ENCODE measurements at regions not wholly inside any gene's neighbourhood (a gene's known extent, or its start where the extent isn't known, plus 50 kb on each side); places are given as distances from the start of the nearest gene placed in this dataset.

DNA sequence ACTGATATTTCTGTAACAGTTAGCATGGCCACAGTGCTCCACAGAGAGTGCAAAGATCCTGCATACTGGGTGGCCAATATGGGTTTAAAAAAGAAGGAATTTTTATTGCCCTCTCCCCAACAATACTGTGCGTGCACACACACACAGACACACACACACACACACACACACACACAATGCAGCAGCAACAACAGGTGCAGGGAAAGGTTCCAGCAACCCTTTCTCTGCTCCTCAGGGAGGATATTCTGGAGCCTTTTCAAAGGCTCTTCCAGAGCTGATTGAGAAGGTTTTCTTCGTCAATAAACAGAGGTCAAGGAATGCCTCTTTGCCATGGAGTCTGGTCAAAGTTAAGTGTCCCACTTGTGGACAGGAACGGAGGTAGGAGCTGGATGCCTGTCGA lies 84.8 kb upstream of the ZFP42 start:
- TF ChIP-seq ZNF747 (tag by site-specific recombination; IDR thresholded peaks at IDR 0.05): no peak
- TF ChIP-seq, protein P1, sequence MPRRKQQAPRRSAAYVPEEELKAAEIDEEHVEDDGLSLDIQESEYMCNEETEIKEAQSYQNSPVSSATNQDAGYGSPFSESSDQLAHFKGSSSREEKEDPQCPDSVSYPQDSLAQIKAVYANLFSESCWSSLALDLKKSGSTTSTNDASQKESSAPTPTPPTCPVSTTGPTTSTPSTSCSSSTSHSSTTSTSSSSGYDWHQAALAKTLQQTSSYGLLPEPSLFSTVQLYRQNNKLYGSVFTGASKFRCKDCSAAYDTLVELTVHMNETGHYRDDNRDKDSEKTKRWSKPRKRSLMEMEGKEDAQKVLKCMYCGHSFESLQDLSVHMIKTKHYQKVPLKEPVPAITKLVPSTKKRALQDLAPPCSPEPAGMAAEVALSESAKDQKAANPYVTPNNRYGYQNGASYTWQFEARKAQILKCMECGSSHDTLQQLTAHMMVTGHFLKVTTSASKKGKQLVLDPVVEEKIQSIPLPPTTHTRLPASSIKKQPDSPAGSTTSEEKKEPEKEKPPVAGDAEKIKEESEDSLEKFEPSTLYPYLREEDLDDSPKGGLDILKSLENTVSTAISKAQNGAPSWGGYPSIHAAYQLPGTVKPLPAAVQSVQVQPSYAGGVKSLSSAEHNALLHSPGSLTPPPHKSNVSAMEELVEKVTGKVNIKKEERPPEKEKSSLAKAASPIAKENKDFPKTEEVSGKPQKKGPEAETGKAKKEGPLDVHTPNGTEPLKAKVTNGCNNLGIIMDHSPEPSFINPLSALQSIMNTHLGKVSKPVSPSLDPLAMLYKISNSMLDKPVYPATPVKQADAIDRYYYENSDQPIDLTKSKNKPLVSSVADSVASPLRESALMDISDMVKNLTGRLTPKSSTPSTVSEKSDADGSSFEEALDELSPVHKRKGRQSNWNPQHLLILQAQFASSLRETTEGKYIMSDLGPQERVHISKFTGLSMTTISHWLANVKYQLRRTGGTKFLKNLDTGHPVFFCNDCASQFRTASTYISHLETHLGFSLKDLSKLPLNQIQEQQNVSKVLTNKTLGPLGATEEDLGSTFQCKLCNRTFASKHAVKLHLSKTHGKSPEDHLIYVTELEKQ (tag by site-specific recombination; IDR thresholded peaks at IDR 0.05; ENCODE audit: borderline replicate concordance): no peak
- TF ChIP-seq CTCF (tag by site-specific recombination; IDR thresholded peaks at IDR 0.05): no peak
- TF ChIP-seq, protein P2, sequence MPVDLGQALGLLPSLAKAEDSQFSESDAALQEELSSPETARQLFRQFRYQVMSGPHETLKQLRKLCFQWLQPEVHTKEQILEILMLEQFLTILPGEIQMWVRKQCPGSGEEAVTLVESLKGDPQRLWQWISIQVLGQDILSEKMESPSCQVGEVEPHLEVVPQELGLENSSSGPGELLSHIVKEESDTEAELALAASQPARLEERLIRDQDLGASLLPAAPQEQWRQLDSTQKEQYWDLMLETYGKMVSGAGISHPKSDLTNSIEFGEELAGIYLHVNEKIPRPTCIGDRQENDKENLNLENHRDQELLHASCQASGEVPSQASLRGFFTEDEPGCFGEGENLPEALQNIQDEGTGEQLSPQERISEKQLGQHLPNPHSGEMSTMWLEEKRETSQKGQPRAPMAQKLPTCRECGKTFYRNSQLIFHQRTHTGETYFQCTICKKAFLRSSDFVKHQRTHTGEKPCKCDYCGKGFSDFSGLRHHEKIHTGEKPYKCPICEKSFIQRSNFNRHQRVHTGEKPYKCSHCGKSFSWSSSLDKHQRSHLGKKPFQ (tag by site-specific recombination; IDR thresholded peaks at IDR 0.05): no peak
- TF ChIP-seq ZNF785 (tag by site-specific recombination; IDR thresholded peaks at IDR 0.05): no peak
- TF ChIP-seq ZBTB1 (tag by site-specific recombination; IDR thresholded peaks at IDR 0.05): no peak
- no peak for TF ChIP-seq PRDM4 (tag by site-specific recombination; IDR thresholded peaks at IDR 0.05)
- no peak for TF ChIP-seq GLIS1 (tag by site-specific recombination; IDR thresholded peaks at IDR 0.05)
- no peak for TF ChIP-seq ZNF549 (tag by site-specific recombination; IDR thresholded peaks at IDR 0.05)
- TF ChIP-seq ZEB2 (tag by site-specific recombination; IDR thresholded peaks at IDR 0.05): no peak
- TF ChIP-seq, protein P3, sequence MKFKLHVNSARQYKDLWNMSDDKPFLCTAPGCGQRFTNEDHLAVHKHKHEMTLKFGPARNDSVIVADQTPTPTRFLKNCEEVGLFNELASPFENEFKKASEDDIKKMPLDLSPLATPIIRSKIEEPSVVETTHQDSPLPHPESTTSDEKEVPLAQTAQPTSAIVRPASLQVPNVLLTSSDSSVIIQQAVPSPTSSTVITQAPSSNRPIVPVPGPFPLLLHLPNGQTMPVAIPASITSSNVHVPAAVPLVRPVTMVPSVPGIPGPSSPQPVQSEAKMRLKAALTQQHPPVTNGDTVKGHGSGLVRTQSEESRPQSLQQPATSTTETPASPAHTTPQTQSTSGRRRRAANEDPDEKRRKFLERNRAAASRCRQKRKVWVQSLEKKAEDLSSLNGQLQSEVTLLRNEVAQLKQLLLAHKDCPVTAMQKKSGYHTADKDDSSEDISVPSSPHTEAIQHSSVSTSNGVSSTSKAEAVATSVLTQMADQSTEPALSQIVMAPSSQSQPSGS (tag by site-specific recombination; IDR thresholded peaks at IDR 0.05; ENCODE audit: low read depth): no peak
- TF ChIP-seq MZF1 (tag by site-specific recombination; IDR thresholded peaks at IDR 0.05; ENCODE audit: borderline replicate concordance): no peak
- TF ChIP-seq KLF10 (tag by site-specific recombination; IDR thresholded peaks at IDR 0.05): no peak
- TF ChIP-seq ZNF10 (tag by site-specific recombination; IDR thresholded peaks at IDR 0.05): no peak

All from HEK293 (cell line).